K562 (cell line): ENCODE measurements at regions not wholly inside any gene's neighbourhood (a gene's known extent, or its start where the extent isn't known, plus 50 kb on each side); places are given as distances from the start of the nearest gene placed in this dataset.

Experiments used
- ATAC-seq: fragments of 200-7000 bp; cut with Tn5 transposase; 3 replicates; pipeline ENCODE4 v1.9.1; 2020; ENCODE audit warnings: moderate library complexity
- BruUV-seq: library from RNA; stranded (reverse); fragments of 400-500 nt; replicated peaks from 2 replicates; lab custom pipeline; 2021; lab: Mats Ljungman, UMichigan
- CTCF ChIA-PET: fragments of 300-600 bp; formaldehyde crosslinking; extraction: SDS; loops from one replicate; lab custom pipeline; 2021; ENCODE audit warnings: low intra/inter-chr PET ratio; lab: Yijun Ruan, JAX
- POLR2A ChIA-PET: fragments of 300-600, 350-650 bp; sonication (Branson Sonifier 250); formaldehyde crosslinking; extraction: SDS; loops from one replicate; lab custom pipeline; 2021; ENCODE audit warnings: antibody characterized with exemption, inconsistent platforms; lab: Yijun Ruan, JAX
- DNase-seq, 4 experiments: peaks; one replicate each; pipeline versions ENCODE4 v3.0.0 to v3.0.0-alpha.2; 2011 to 2018; ENCODE audit warnings: low spot score in 3 of 4, mixed read lengths in 3 of 4; ENCODE audit errors: extremely low read depth in 1 of 4
- FAIRE-seq: peaks from 2 replicates; lab custom pipeline; 2011; peaks lifted over from hg19 to GRCh38; lab: Jason Lieb, UNC
- H2AFZ ChIP-seq: 2 replicates; pipeline ENCODE4 v1.6.0; 2011; ENCODE audit warnings: low read depth, low read length, control low read depth, inconsistent platforms
- H3K27ac ChIP-seq: fragments of 200-600 bp; 3 replicates; pipeline ENCODE4 v1.8.0; 2011; ENCODE audit warnings: low read depth, mild to moderate bottlenecking, control low read depth, inconsistent platforms, low read length, moderate library complexity, mixed read lengths; ENCODE audit errors: extremely low read depth
- H3K27me3 ChIP-seq, 2 experiments: fragments of 300-600 bp in 1 of 2; 2 replicates in 1 of 2; 3 replicates in 1 of 2; pipeline versions ENCODE4 v1.6.0 to v1.8.0; 2011; ENCODE audit warnings: inconsistent platforms in 2 of 2, low read length in 2 of 2, mild to moderate bottlenecking in 1 of 2, mixed read lengths in 1 of 2, moderate library complexity in 1 of 2; ENCODE audit not compliant: control insufficient read depth in 2 of 2, insufficient read depth in 2 of 2
- H3K36me3 ChIP-seq: fragments of 300-600 bp; 3 replicates; pipeline ENCODE4 v1.8.0; 2011; ENCODE audit warnings: mild to moderate bottlenecking, low read length, inconsistent platforms; ENCODE audit not compliant: control insufficient read depth, insufficient read depth
- H3K4me1 ChIP-seq, 2 experiments: fragments of 200-600 bp in 1 of 2; replicated peaks in 1 of 2; 2 replicates in 1 of 2; 3 replicates in 1 of 2; pipeline versions ENCODE4 v1.5.1 to v1.8.0; 2011; ENCODE audit warnings: inconsistent platforms in 2 of 2, low read length in 2 of 2, mild to moderate bottlenecking in 1 of 2, mixed read lengths in 1 of 2, moderate library complexity in 1 of 2; ENCODE audit not compliant: control insufficient read depth in 2 of 2, insufficient read depth in 2 of 2
- H3K4me2 ChIP-seq: 2 replicates; pipeline ENCODE4 v1.6.1; 2011; ENCODE audit warnings: low read length, control low read depth, inconsistent platforms, mixed read lengths; ENCODE audit not compliant: insufficient read depth
- H3K4me3 ChIP-seq: fragments of 200-600 bp; sonication (generic), shearing (Covaris generic); 2 replicates; pipeline ENCODE4 v1.5.1; 2016; ENCODE audit warnings: control low read depth, inconsistent platforms
- H3K79me2 ChIP-seq: fragments of 200-600 bp; 3 replicates; pipeline ENCODE4 v1.8.0; 2011; ENCODE audit warnings: low read length, inconsistent platforms; ENCODE audit not compliant: control insufficient read depth, insufficient read depth
- H3K9ac ChIP-seq, 2 experiments: 2 replicates each; pipeline versions ENCODE4 v1.6.0 to v1.6.1; 2011; ENCODE audit warnings: low read depth in 2 of 2, low read length in 2 of 2, control low read depth in 1 of 2, inconsistent platforms in 1 of 2, mild to moderate bottlenecking in 1 of 2, mixed read lengths in 1 of 2; ENCODE audit not compliant: insufficient read depth in 1 of 2
- H3K9me1 ChIP-seq: one replicate; pipeline ENCODE4 v1.6.0; 2011; ENCODE audit warnings: inconsistent platforms, mild to moderate bottlenecking, low read length, moderate library complexity; ENCODE audit not compliant: control insufficient read depth, insufficient read depth
- H3K9me3 ChIP-seq: replicated peaks from 2 replicates; pipeline ENCODE4 v1.5.1; 2011; ENCODE audit warnings: low read depth, low read length, inconsistent platforms; ENCODE audit not compliant: control insufficient read depth, insufficient read depth
- H4K20me1 ChIP-seq: replicated peaks from 2 replicates; pipeline ENCODE4 v1.6.1; 2011; ENCODE audit warnings: low read length, inconsistent platforms, mixed read lengths; ENCODE audit not compliant: control insufficient read depth, insufficient read depth
- ARNT ChIP-seq, 2 experiments: fragments of 450-650 bp; IDR thresholded peaks; 2 replicates each; pipeline ENCODE4 v1.6.1; 2016; ENCODE audit warnings: mild to moderate bottlenecking in 1 of 2
- BMI1 ChIP-seq: fragments of 150-350 bp; IDR thresholded peaks from 2 replicates; pipeline ENCODE4 v1.6.1; 2014; ENCODE audit warnings: low read length
- BRCA1 ChIP-seq, 2 experiments: fragments of 450-650 bp in 1 of 2; sonication (generic) in 1 of 2; formaldehyde crosslinking in 1 of 2; IDR thresholded peaks; 2 replicates each; pipeline versions ENCODE4 v1.5.0 to v1.6.1; 2017 to 2020; ENCODE audit warnings: mild to moderate bottlenecking in 1 of 2, missing genetic modification reagents in 1 of 2
- NR3C1 ChIP-seq: sonication (generic); formaldehyde crosslinking; IDR thresholded peaks from 2 replicates; pipeline ENCODE4 v1.8.1; 2022; ENCODE audit warnings: missing genetic modification reagents
- RBM22 ChIP-seq: fragments of 200-400 bp; formaldehyde crosslinking; IDR thresholded peaks from 2 replicates; pipeline ENCODE4 v1.6.1; 2018; ENCODE audit warnings: low read length, low read depth; ENCODE audit not compliant: poor library complexity, severe bottlenecking
- SNAPC5 ChIP-seq: fragments of 250-450 bp; sonication (Bioruptor Pico); IDR thresholded peaks from 2 replicates; pipeline ENCODE4 v1.8.0; 2021; ENCODE audit warnings: moderate library complexity, mild to moderate bottlenecking, inconsistent platforms
- SRSF7 ChIP-seq: fragments of 200-400 bp; formaldehyde crosslinking; optimal IDR thresholded peaks from 2 replicates; pipeline ENCODE3; 2017; ENCODE audit warnings: mild to moderate bottlenecking, low read depth, low read length
- ZBTB9 ChIP-seq: fragments of 450-650 bp; formaldehyde crosslinking; IDR thresholded peaks from 2 replicates; pipeline ENCODE4 v1.4.0; 2020; ENCODE audit warnings: mild to moderate bottlenecking, moderate library complexity
- ZNF134 ChIP-seq: fragments of 250-450 bp; sonication (Bioruptor Pico); conservative IDR thresholded peaks from 2 replicates; pipeline ENCODE4 v1.4.0; 2020
- ZNF184 ChIP-seq: sonication (generic); formaldehyde crosslinking; IDR thresholded peaks from 2 replicates; pipeline ENCODE4 v1.5.0; 2020; ENCODE audit warnings: missing genetic modification reagents
- ZNF217 ChIP-seq: sonication (generic); formaldehyde crosslinking; IDR thresholded peaks from 2 replicates; pipeline ENCODE4 v1.8.0; 2022; ENCODE audit warnings: mild to moderate bottlenecking, missing genetic modification reagents
- ZNF282 ChIP-seq: sonication (generic); formaldehyde crosslinking; IDR thresholded peaks from 2 replicates; pipeline ENCODE4 v1.8.1; 2023; ENCODE audit warnings: missing genetic modification reagents
- ZNF3 ChIP-seq: fragments of 250-450 bp; sonication (Bioruptor Pico); IDR thresholded peaks from 2 replicates; pipeline ENCODE4 v1.5.0; 2021; ENCODE audit warnings: mild to moderate bottlenecking, moderate library complexity
- ZNF444 ChIP-seq: fragments of 250-450 bp; sonication (Bioruptor Pico); IDR thresholded peaks from 2 replicates; pipeline ENCODE4 v1.4.0; 2020; ENCODE audit warnings: mild to moderate bottlenecking, moderate library complexity
- ZNF584 ChIP-seq: fragments of 200-800 bp; sonication (Bioruptor generic); IDR thresholded peaks from 2 replicates; pipeline ENCODE4 v1.6.1; 2016; ENCODE audit warnings: low read depth, mild to moderate bottlenecking, missing genetic modification characterization, missing compliant biosample characterization
- ZNF76 ChIP-seq: fragments of 250-450 bp; sonication (Bioruptor Pico); IDR thresholded peaks from 2 replicates; pipeline ENCODE4 v1.4.0; 2020; ENCODE audit warnings: mild to moderate bottlenecking, moderate library complexity, borderline replicate concordance
- WGBS: fragments of 100-300 bp; shearing (Covaris generic); methylation state at CpG from one replicate; pipeline ENCODE4 v1.1.6; 2016; ENCODE audit warnings: low coverage, mixed read lengths; ENCODE audit not compliant: insufficient coverage; ENCODE audit errors: missing lambda C conversion rate; 5-methylcytosine and 5-hydroxymethylcytosine counted together
- in situ Hi-C: fragments of 300-500 bp; cut with MboI; formaldehyde crosslinking; loops from 4 replicates; pipeline ENCODE4 v1.15.0; 2018; ENCODE audit warnings: inconsistent platforms, mixed read lengths
- intact Hi-C: fragments of 100-400 bp; cut with micrococcal nuclease; formaldehyde crosslinking; loops from 2 replicates; pipeline ENCODE4 v1.14.2; 2022

GRCh38 chr2:16485251-16485650, 180.4 kb downstream of the CYRIA start (continued):
- TF ChIP-seq SNAPC5 (CRISPR knock-in tag) (no peak), ARNT (IDR thresholded peaks at IDR 0.05) (no peak)

DNA sequence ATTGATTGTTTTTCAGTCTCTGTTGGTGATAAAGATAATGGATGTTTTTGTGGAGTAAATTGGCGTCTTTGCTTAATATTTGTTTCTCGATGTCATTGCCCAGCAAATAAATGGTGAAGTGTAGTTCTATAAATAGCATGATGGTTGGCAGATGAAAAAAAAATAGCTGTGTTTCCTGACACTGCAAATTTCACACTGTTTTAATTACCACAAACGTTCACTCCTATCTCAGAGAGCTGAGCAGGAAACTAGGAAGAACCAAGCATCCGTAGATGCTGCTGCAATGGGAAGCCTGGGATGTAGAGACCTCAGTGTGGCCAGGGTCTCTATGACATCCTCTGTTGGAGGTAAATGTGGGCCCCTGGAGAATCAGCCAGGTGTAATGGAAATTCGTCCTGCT, 183.2 kb downstream of the CYRIA start:
- intact Hi-C loops: no loop called here

DNA sequence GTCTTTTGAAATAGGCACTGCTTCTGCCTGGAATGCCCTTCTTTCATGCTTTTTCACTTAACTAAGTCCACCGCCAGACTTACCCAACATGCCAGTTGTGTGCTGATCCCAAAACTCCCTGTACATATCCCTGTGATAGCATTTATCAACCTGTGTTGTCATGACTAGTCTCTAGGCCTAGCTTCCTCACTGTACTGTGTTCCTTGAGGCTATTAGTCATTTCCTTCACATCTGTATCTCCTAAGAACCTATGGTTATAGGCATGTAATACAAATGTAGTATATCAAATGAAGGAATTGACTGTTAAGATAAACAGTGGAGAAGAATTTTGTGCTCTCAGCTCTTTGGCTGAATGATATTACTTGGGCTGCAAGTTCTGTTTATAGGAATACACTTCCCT, 184.3 kb downstream of the CYRIA start:
- H3K27me3 ChIP-seq: no peaks in the 10 kb centered on the region; a peak in 1 of 5 replicates
- ChIA-PET CTCF (no interaction called here), POLR2A (interaction anchor here (0.7 to 1.2 kb wide), 2 partner anchors 15 to 234 kb away, joined by 3 read pairs; no protein-coding TSS in a partner anchor)
- WGBS: 0% methylated on average over 1 of the region's 1 CpG
- H3K4me2 ChIP-seq: no peak overlapping the region
- FAIRE-seq: no peak
- no peak overlapping the region for H3K9ac ChIP-seq
- no peaks in the 10 kb centered on the region for H3K79me2 ChIP-seq
- no peak overlapping the region for H2AFZ ChIP-seq
- H3K9me3 ChIP-seq: no peaks in the 10 kb centered on the region
- no peak overlapping the region for H3K4me3 ChIP-seq
- BruUV-seq: no TSS peak
- in situ Hi-C loops (loop anchor here (25.0 kb wide), 1 partner anchor 544 kb away; the partner anchor contains the start of gene MYCN), intact Hi-C loops (no loop called here)
- no peak overlapping the region for H3K27ac ChIP-seq
- H3K4me1 ChIP-seq: no peaks in the 10 kb centered on the region
- H3K9me1 ChIP-seq: no peaks in the 10 kb centered on the region
- H3K36me3 ChIP-seq: no peaks in the 10 kb centered on the region
- no peak for DNase-seq
- no peak for ATAC-seq
- no peaks in the 10 kb centered on the region for H4K20me1 ChIP-seq
- no peak for TF ChIP-seq BRCA1 (IDR thresholded peaks at IDR 0.05)
- TF ChIP-seq BRCA1 (CRISPR knock-in tag; IDR thresholded peaks at IDR 0.05): no peak
- TF ChIP-seq ZNF134 (CRISPR knock-in tag): no peak
- TF ChIP-seq RBM22: no peak
- no peak for TF ChIP-seq NR3C1 (CRISPR knock-in tag)
- no peak for TF ChIP-seq ZNF184
- no peak for TF ChIP-seq ZNF444
- TF ChIP-seq BMI1: no peak
- no peak for TF ChIP-seq ZNF76 (CRISPR knock-in tag)
- no peak for TF ChIP-seq ZBTB9
- no peak for TF ChIP-seq SRSF7
- TF ChIP-seq ZNF584 (CRISPR knock-in tag): no peak
- no peak for TF ChIP-seq ZNF282
- TF ChIP-seq ZNF3 (CRISPR knock-in tag): no peak

More for the DNA sequence above, 183.2 kb downstream of the CYRIA start:
- no peak overlapping the region for H2AFZ ChIP-seq
- BruUV-seq: no TSS peak
- TF ChIP-seq ZNF217 (CRISPR knock-in tag): no peak
- H4K20me1 ChIP-seq: no peaks in the 10 kb centered on the region
- no peak overlapping the region for H3K9ac ChIP-seq
- ChIA-PET CTCF (no interaction called here), POLR2A (no interaction called here)
- no peaks in the 10 kb centered on the region for H3K9me3 ChIP-seq
- in situ Hi-C loops: loop anchor here (25.0 kb wide), 1 partner anchor 545 kb away; the partner anchor contains the start of gene MYCN
- no peak overlapping the region for H3K27ac ChIP-seq
- no peaks in the 10 kb centered on the region for H3K36me3 ChIP-seq
- DNase-seq: no peak
- H3K27me3 ChIP-seq: no peaks in the 10 kb centered on the region; a peak in 1 of 5 replicates
- H3K4me1 ChIP-seq: no peaks in the 10 kb centered on the region
- H3K79me2 ChIP-seq: no peaks in the 10 kb centered on the region
- 3% methylated on average over 5 of the region's 5 CpGs for WGBS
- H3K4me3 ChIP-seq: no peak overlapping the region
- FAIRE-seq: no peak
- no peak for ATAC-seq
- H3K9me1 ChIP-seq: no peaks in the 10 kb centered on the region
- H3K4me2 ChIP-seq: no peak overlapping the region
